ENCODE measurements at regions not wholly inside any gene's neighbourhood (a gene's known extent, or its start where the extent isn't known, plus 50 kb on each side); places are given as distances from the start of the nearest gene placed in this dataset.
"Not testable (repeated sequence)": the region's sequence is repeated elsewhere in the genome, so short reads cannot be mapped to it uniquely, and the experiment has no call there.

GRCh38 chr15:92831336-92831654 is 68.8 kb upstream of the CHD2 start:
- DNase-seq = no peak

- peak; percentile 100 for DNase-seq
Measured at GRCh38 chr15:92831655-92832328, 68.3 kb upstream of the CHD2 start.

DNA sequence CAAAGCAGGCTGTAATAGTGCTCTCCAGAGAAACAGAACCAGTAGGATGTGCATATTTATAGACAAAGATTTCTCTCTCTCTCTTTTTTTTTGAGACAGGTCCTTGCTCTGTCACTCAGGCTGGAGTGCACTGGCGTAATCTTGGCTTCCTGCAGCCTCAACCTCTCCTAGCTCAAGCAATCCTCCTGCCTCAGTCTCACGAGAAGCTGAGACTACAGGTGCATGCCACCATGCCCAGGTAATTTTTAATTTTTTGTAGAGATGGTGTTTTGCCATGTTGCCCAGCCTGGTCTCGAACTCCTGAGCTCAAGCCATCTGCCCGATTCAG is 67.1 kb upstream of the CHD2 start:
- DNase-seq = no peak

- no peak for DNase-seq
Measured at GRCh38 chr15:92833493-92834271, 66.4 kb upstream of the CHD2 start.

- DNase-seq = peak; percentile 98
Measured at GRCh38 chr15:92839696-92840095, 60.4 kb upstream of the CHD2 start.

- DNase-seq = no peak
Measured at GRCh38 chr15:92840149-92840548, 60.0 kb upstream of the CHD2 start.

- no peak for DNase-seq
Measured at GRCh38 chr15:92843326-92843725, 56.8 kb upstream of the CHD2 start.

DNA sequence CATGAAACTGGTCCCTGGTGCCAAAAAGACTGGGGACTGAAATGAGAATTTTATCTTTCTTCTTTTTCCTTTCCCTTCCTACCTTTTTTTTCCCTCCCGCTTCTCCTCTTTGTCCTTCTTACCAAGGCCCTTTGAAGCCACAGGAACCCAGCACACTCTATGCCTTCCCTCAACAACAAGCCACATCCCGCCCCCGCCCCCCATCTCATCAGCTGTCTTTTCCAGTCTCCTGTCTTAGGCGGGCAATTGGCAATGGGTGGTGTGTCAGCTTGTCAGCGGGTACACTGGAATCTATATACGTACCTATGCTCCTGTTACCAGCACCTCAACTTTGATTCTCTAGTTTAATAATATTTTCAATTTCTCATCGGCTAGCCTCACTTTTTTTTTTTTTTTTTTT is 56.3 kb upstream of the CHD2 start:
- DNase-seq = no peak

DNA sequence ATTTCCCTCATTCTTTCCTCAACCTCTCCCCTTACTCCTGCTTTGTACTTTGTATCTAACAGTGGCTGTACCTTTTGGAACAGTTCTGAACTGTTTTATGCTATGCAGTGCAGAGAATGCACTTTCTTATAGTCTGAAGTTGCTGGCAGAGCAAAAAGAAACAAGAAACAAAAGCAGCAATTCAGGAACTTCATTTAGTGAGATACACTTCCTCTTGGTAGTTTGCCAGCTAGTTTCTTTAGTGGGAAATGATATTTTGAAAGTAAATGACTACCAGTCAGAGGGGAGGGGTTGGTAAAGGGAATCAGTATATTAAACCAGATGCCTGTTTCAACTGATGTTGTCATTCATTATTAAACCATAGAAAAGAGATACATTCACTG is 55.0 kb upstream of the CHD2 start:
- peak; percentile 28 for DNase-seq

DNA sequence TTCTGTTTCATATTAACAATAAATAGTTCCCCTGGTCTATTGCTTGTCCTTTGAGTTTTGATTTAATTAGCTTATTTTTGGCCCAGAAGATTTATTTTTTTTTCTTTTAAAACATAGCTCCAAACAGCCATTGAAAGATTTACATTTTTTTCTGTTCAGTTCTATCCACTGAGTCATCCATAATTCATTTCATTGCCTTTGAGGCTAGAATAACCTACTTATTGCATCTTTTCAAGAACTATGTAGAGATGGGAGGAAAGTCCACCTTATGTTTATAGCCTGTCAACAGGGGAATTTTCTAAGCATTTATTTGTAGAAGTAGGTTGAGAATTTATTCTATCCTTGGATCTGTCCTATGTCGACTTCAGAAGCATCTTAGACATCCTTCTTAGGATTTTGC is 53.4 kb upstream of the CHD2 start:
- no peak for DNase-seq

DNA sequence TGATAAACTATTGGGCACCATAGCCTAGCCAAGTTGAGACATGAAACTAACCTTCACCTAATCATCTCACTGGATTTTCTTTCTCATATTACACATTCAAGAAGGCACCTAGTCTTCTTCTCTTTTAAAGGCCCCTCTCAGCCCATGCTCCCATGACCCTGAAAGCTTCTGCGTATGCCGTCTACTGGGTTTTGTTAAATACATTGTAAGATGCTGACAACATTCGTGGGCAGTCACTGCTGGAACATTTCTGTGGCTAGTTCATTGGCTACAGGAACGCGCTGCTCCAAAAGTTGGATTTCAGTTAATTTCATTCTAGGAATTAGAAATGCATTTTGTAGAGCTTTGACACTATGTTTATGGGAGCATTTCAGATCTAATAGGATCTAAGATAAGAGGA is 52.3 kb upstream of the CHD2 start:
- DNase-seq = no peak

DNA sequence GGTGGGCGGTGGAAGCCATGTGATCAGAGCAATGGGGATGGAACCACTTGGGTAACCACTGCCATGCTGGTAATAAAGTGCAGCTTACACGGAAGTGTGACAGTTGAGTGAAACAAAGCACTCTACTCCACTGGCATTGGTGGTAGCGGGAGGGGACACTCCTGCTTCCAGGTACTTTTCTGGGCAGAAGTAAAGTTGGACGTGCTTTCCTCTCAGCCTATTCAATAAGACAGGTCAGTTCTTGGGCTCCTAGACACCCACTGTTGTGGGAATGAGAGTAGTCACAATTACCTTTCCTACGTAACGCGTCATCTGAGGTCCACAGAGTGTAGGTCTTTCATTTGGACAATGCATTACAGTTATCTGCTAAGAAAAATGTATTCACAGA is 51.7 kb upstream of the CHD2 start:
- no peak for DNase-seq

GRCh38 chr15:92848852-92849598 is 51.1 kb upstream of the CHD2 start:
- DNase-seq = no peak

GRCh38 chr15:92850218-92850617 is 49.9 kb upstream of the CHD2 start:
- DNase-seq = not testable (repeated sequence)
